ENCODE measurements at regions not wholly inside any gene's neighbourhood (a gene's known extent, or its start where the extent isn't known, plus 50 kb on each side); places are given as distances from the start of the nearest gene placed in this dataset.

DNA sequence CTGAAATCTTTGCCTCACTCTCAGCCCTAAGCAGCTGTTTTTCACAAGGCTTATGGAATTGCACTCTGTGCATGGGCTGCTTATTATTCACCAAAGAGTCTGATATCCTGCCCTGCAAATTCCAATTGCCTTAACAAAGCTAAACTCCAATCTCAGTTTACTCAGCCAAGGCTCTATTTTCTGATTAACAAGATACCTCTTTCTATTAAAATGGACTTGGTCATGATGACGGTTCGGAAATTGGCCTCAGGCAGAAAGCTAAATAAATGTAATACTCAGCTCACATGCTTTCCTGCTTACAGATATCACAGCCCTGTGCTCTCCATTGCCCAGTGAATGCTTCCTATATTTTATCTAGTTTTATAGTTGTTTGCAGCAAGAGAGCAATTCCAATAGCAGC, 1270.8 kb downstream of the PCDH9 start:
- TF ChIP-seq, protein P1, sequence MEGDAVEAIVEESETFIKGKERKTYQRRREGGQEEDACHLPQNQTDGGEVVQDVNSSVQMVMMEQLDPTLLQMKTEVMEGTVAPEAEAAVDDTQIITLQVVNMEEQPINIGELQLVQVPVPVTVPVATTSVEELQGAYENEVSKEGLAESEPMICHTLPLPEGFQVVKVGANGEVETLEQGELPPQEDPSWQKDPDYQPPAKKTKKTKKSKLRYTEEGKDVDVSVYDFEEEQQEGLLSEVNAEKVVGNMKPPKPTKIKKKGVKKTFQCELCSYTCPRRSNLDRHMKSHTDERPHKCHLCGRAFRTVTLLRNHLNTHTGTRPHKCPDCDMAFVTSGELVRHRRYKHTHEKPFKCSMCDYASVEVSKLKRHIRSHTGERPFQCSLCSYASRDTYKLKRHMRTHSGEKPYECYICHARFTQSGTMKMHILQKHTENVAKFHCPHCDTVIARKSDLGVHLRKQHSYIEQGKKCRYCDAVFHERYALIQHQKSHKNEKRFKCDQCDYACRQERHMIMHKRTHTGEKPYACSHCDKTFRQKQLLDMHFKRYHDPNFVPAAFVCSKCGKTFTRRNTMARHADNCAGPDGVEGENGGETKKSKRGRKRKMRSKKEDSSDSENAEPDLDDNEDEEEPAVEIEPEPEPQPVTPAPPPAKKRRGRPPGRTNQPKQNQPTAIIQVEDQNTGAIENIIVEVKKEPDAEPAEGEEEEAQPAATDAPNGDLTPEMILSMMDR (IDR thresholded peaks at IDR 0.05 in 2 of 3, conservative IDR thresholded peaks at IDR 0.05 in 1 of 3; ENCODE audit: borderline replicate concordance in 1 of 3, insufficient read depth in 1 of 3, low read depth in 2 of 3, low read length in 2 of 3): no peak
- no peak for TF ChIP-seq POLR2A (IDR thresholded peaks at IDR 0.05; ENCODE audit: borderline replicate concordance, extremely low read depth, insufficient read depth, insufficient read length)
- TF ChIP-seq, protein P2, sequence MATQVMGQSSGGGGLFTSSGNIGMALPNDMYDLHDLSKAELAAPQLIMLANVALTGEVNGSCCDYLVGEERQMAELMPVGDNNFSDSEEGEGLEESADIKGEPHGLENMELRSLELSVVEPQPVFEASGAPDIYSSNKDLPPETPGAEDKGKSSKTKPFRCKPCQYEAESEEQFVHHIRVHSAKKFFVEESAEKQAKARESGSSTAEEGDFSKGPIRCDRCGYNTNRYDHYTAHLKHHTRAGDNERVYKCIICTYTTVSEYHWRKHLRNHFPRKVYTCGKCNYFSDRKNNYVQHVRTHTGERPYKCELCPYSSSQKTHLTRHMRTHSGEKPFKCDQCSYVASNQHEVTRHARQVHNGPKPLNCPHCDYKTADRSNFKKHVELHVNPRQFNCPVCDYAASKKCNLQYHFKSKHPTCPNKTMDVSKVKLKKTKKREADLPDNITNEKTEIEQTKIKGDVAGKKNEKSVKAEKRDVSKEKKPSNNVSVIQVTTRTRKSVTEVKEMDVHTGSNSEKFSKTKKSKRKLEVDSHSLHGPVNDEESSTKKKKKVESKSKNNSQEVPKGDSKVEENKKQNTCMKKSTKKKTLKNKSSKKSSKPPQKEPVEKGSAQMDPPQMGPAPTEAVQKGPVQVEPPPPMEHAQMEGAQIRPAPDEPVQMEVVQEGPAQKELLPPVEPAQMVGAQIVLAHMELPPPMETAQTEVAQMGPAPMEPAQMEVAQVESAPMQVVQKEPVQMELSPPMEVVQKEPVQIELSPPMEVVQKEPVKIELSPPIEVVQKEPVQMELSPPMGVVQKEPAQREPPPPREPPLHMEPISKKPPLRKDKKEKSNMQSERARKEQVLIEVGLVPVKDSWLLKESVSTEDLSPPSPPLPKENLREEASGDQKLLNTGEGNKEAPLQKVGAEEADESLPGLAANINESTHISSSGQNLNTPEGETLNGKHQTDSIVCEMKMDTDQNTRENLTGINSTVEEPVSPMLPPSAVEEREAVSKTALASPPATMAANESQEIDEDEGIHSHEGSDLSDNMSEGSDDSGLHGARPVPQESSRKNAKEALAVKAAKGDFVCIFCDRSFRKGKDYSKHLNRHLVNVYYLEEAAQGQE (IDR thresholded peaks at IDR 0.05; ENCODE audit: low read depth): no peak
- TF ChIP-seq EZH2phosphoT487 (IDR thresholded peaks at IDR 0.05; ENCODE audit: borderline replicate concordance): no peak
- no peak for TF ChIP-seq ZFX (IDR thresholded peaks at IDR 0.05)
- no peak for TF ChIP-seq POLR2AphosphoS5 (IDR thresholded peaks at IDR 0.05; ENCODE audit: low read depth, low read length)
- no peak for TF ChIP-seq EZH2 (IDR thresholded peaks at IDR 0.05)
- TF ChIP-seq ZNF274 (IDR thresholded peaks at IDR 0.05; ENCODE audit: low read depth, low read length): no peak
- no peak for TF ChIP-seq CEBPB (IDR thresholded peaks at IDR 0.05; ENCODE audit: low read depth)
- no peak for TF ChIP-seq SIN3A (IDR thresholded peaks at IDR 0.05; ENCODE audit: low read depth)
- TF ChIP-seq TCF7L2 (IDR thresholded peaks at IDR 0.05; ENCODE audit: borderline replicate concordance, extremely low read depth, insufficient read depth, insufficient read length): no peak
- TF ChIP-seq JUND (IDR thresholded peaks at IDR 0.05): no peak

Data from HCT116 (cell line).